ENCODE measurements at regions not wholly inside any gene's neighbourhood (a gene's known extent, or its start where the extent isn't known, plus 50 kb on each side); places are given as distances from the start of the nearest gene placed in this dataset.

- no peak for DNase-seq
Measured at GRCh38 chr22:49141761-49142160, 685.9 kb downstream of the BRD1 start.

DNA sequence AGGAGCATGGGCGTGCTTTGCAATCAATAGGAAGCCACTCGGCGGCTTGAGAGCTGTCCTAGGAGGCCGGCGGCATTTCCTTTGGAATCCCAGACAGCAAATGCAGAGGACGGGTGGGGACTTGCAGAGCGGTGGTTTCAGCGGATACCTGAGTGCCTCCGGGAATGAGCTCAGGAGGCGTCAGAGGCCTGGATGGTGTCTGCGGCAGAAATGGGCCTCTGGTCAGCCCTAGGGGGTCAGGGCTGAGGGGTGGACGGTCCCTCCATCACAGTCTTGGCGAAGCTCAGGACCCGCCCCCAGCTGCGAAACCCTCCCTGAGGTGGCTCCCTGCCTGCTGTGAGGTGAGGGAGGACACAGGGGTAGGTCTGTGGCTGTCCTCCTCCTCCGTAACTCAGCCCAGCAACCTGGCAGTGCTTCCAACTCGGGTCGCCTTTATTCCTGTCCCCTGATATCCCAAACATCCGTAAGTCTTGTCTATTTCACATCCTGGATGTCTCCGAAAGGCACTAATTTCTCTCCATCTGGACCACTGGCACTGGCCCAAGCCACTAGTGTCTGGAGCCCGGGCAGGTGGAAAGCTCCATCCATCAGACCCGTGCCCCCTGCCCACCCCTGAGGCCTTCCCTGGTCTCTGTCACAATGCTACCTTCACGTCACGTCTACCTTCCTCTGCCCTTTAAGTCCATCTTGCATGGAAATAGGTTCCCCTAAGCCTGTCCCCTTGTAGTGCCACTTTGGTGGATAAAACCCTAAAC is 686.6 kb downstream of the BRD1 start:
- DNase-seq, result no peak

DNA sequence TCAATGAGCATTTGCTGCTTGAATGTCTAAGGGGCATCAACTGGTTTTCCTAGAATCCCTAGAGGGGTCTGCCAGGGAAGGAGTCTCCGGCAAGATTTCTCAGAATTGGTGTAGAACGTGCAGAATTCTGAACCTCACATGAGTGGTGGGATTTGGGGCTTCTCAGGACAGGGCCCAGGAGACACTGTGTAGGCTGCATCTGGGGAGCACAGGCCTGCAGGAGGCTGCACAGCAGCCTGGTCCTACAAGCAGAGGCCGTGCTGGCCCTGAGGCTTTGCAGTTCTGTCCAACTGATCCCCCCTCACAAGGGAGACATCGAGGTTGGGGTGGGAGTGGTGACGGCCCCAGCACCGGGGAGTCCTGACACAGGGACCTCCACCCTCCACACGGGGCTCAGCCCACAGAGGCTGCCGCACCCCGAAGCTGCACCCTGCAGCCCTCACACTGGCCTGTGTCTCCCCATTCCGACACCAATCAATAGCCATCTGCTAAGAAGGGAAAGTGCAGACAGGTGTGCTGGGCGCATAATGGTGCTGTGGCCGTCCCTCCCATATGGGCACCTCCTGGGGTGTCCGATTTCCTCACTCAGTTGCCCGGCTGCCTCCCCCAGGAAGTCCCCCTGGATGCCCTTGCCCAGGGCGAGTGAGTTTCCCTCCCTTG is 688.1 kb downstream of the BRD1 start:
- no peak for DNase-seq

- no peak for DNase-seq
Measured at GRCh38 chr22:49138250-49138790, 689.4 kb downstream of the BRD1 start.

DNA sequence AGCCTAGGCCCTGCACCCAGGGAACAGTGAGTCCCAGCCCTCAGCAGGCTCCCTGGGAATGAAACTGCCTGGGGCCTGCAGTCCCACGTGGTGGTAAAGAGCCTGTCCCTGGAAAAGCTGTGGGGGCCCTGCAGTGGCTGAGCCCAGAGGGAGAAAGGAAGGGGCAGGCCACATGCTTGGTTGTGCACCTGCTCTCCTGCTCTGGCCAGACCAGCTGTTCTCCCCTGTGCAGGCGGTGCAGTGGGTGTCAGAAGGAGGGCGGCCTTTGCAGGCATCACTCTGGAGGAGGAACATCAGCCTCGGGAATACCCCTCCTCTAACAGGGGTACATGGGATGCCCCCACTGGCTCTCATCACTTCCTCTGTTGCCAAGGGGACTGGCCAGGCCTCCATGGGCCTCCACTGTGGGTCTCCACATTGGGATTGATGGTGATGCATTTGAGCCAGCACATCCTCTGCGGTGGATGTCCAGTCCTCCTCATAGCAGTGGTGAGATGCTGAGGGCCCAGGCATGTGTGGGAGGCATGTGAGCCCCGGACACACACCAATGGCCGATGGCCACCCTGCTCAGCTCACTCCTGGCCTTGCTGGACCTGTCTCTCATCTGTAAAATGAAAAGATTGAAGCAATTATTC is 690.4 kb downstream of the BRD1 start:
- DNase-seq, result no peak

- DNase-seq, result no peak
Measured at GRCh38 chr22:49136816-49137180, 690.9 kb downstream of the BRD1 start.

- DNase-seq, result no peak
Measured at GRCh38 chr22:49136041-49136815, 691.4 kb downstream of the BRD1 start.

DNA sequence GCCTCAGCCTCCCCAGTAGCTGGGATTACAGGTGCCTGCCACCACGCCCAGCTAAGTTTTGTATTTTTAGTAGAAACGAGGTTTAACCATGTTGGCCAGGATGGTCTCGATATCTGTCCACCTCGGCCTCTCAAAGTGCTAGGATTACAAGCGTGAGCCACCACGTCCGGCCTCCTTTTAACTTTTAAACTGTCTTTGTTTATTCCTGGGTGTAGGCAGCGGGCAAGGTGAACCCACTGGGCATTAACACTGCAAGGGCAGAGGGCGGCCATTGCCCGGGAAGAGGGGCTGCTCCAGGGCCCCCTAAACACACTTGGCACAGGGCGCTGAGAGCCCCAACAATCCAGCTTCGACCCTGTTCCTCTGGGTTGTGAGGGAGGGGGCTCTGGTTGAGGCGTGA is 693.6 kb downstream of the BRD1 start:
- no peak for DNase-seq

DNA sequence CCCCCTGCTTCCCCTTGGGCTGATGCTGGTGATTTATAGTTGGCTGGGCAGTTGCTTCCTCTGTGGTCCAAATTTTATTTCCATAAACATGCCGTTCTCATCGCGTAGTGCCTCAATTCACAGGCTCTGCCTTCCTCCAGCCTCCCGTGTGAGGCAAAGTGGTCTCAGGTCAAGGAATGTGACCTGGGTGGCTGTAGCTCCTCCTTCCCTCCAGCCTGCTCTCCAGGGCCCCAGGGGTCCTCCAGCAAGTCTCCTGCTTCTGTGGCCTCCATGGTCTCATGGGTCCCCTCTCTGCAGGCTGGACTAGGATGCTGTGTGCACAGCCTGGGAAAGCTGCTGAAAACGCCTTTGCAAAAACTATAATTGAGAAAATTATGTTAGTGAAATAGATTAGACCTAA is 694.1 kb downstream of the BRD1 start:
- DNase-seq, result no peak

GRCh38 chr22:49132009-49132408 is 695.7 kb downstream of the BRD1 start:
- no peak for DNase-seq

GRCh38 chr22:49129736-49130135 is 697.9 kb downstream of the BRD1 start:
- no peak for DNase-seq

DNA sequence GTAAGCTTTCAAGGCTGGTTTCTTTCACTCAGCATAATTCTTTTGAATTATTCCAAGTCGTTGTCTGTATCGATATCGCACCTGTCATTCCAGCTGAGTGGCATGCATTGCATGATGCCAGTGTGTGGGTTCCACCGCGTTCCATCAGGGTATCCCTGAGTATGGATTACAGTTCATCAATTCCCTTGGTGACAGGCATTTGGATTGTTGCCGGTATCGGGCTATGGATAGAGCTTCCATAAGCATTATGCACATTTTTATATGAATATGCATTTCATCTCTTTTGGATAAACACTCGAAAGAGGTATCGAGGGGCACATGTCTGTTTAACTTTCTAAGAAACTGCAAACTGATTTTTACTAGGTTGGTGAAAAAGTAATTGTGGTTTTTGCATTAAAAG is 698.8 kb downstream of the BRD1 start:
- no peak for DNase-seq

DNA sequence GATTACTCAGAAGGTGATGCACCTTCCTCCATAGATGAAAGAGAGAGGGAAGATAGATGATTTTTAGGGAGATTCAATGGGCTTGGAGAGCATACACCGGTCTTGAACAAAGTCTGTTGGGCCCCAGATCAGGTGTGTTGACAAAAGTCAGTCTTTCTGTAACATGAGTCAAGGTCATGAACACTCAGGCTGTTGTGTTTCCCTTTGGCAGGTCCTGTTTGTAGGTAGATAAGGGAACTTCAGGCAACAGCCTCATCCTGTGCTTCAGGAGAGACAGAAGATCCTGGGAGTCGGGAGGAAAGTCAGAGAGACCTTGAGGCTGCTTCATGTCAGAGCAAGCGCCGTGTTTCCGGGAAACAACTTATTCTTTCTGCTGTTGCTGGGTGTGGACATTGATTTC is 703.1 kb downstream of the BRD1 start:
- no peak for DNase-seq

DNA sequence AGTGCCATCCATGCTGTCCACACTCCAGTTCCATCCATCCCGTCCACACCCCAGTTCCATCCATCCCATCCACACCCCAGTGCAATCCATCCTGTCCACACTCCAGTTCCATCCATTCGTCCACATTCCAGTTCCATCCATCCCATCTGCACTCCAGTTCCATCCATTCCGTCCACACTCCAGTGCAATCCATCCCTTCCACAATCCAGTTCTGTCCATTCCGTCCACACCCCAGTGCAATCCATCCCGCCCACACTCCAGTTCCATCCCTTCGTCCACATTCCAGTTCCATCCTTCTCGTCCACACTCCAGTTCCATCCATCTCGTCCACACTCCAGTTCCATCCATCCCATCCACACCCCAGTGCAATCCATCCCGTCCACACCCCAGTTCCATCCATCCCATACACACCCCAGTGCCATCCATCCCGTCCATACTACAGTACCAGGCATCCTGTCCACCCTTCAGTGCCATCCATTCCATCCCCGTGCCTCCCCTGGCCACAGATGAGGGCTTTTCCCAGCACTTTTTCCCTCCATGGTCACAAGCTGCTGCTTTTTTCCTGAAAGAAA is 704.0 kb downstream of the BRD1 start:
- no peak for DNase-seq

DNA sequence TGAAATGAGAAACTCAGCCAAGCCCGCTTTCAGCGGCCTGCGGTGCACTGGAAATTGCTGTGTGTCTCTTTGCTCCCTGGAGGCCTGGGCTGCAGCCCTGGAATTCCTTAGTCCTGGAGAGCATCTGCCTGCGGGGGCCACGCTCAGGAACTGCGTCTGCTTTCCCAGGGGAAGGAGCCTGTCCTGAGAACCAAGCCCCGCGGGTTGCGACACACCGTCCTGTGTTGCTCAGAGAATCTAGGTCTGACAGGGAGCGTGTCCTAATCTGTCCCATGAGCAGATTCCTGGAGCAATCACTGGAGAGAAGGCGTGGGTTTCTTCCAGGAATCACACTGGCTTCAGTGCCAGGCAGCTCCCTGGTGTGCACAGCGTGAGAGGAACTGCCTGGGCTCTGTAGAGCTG is 708.1 kb downstream of the BRD1 start:
- no peak for DNase-seq

DNA sequence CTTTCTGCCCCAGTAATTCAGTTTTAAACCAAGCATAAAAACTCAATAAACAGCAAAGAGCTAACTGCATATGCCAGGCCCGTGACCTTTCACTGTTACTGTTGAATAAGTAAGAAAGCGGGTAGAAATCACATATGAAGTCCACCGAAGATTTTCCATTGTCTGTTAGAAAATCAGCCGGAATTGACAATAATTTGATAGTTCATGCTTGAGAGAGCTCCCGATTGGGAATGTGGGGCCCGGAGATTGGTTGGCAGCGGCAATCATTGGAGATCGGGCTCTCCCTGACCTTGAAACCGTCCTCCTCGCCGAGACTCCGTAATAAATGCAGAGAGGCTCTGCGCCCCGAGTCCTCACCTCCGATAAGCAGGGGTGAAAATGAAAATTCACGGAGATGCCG is 709.6 kb downstream of the BRD1 start:
- DNase-seq, result no peak

DNA sequence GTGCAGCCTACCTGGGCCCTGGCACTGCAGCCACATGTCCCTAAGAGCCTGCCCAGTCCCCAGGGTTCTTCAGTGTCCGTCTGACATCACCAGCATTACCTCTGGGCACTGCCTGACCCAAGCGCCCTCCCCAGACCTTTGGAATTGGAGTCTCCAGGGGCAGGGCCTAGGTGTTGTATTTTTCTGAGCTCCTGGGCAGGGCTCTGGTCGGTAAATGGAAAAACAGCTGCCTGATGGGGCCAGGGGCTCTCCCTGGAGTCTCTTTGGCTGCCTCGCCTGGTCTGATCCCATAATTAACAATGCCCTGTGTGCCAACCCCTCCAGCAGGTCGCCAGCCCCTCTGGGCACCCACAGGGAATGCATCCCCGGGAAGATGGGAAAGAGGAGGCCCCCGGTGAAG is 710.2 kb downstream of the BRD1 start:
- DNase-seq, result no peak

GRCh38 chr22:49116486-49117120 is 711.1 kb downstream of the BRD1 start:
- DNase-seq, result no peak

DNA sequence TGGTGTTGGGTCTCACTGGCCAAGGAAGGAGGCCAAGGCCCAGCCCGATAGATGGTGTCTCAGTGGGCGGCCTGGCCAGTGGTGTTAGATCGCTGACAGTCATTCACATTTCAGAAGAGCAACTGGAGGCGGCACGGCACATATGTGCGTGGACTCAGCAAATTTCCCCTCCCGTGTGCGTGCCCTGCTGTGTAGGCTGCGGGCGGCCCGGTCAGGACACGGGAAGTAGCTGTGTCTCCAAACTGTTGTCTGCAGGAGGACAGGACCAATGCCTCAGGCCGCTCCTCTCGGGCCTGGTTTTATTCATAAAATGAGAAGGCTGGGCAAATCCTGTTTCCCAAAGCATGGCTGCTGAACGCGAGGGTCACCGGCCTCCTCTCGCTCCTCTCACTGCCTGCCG is 711.7 kb downstream of the BRD1 start:
- no peak for DNase-seq

DNA sequence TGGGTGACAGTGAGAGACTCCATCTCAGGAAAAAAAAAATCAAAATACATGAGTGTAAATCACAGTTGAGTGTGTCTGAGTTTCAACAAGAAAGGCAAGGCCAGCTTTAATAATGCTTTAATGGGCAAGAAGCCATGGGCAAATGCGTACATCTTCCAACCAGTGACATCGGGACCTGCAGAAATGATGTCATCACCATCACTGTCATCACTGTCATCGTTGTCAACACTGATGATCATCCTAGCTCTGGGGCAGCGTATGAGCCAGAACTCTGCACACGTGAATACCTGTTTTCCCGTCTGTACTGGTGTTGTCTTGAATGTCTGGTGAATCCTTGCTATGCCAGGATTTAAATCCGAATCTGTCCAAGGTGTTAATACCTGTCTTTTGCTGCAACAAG is 712.5 kb downstream of the BRD1 start:
- DNase-seq, result no peak

DNA sequence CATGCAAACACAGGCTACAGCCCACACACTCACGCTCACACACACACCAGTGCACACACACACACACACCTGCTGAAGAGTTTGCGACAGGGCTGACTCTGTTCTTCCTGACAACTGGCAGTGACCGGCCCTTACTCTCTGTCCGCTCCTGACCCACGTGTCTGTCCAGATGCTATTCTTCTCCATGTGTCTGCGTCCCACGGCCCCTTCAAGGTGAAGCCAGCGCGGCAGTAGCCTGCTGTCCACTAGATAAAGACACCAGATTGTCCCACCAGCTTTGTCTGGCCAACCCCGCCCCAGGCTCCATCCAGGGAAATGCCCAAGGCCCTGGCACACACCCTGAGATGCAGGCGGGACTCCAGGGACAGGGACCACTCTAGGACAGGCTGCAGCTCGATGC is 713.9 kb downstream of the BRD1 start:
- DNase-seq, result no peak
